Ecto neural progenitor cell (in vitro differentiated cells): ENCODE measurements at regions not wholly inside any gene's neighbourhood (a gene's known extent, or its start where the extent isn't known, plus 50 kb on each side); places are given as distances from the start of the nearest gene placed in this dataset.
"Not testable (repeated sequence)": the region's sequence is repeated elsewhere in the genome, so short reads cannot be mapped to it uniquely, and the experiment has no call there.

Source experiments
- DNase-seq: peaks from one replicate; pipeline ENCODE4 v3.0.0-alpha.2; 2018; ENCODE audit warnings: low spot score

GRCh38 chr17:70434536-70435490, 265.5 kb downstream of the KCNJ2 start:
- DNase-seq: no peak

GRCh38 chr17:70437656-70438055, 268.3 kb downstream of the KCNJ2 start:
- no peak for DNase-seq

GRCh38 chr17:70446446-70446845, 277.1 kb downstream of the KCNJ2 start:
- DNase-seq: no peak

GRCh38 chr17:70447588-70447987, 278.3 kb downstream of the KCNJ2 start:
- no peak for DNase-seq

- not testable (repeated sequence) for DNase-seq
Observed at GRCh38 chr17:70453075-70453474, 283.7 kb downstream of the KCNJ2 start.

GRCh38 chr17:70454377-70454776, 285.0 kb downstream of the KCNJ2 start:
- DNase-seq: no peak

- no peak for DNase-seq
Observed at GRCh38 chr17:70454908-70455307, 285.6 kb downstream of the KCNJ2 start.

- no peak for DNase-seq
Observed at GRCh38 chr17:70464995-70465394, 295.7 kb downstream of the KCNJ2 start.

GRCh38 chr17:70468661-70469060, 299.3 kb downstream of the KCNJ2 start:
- no peak for DNase-seq

- DNase-seq: no peak
Observed at GRCh38 chr17:70473049-70473448, 303.7 kb downstream of the KCNJ2 start.

GRCh38 chr17:70476368-70476767, 307.0 kb downstream of the KCNJ2 start:
- DNase-seq: no peak

GRCh38 chr17:70478902-70479301, 309.6 kb downstream of the KCNJ2 start:
- DNase-seq: no peak

GRCh38 chr17:70479779-70480178, 310.4 kb downstream of the KCNJ2 start:
- no peak for DNase-seq

GRCh38 chr17:70483624-70484023, 314.3 kb downstream of the KCNJ2 start:
- DNase-seq: no peak

GRCh38 chr17:70484050-70484449, 314.7 kb downstream of the KCNJ2 start:
- no peak for DNase-seq

GRCh38 chr17:70484496-70484895, 315.2 kb downstream of the KCNJ2 start:
- no peak for DNase-seq

- no peak for DNase-seq
Observed at GRCh38 chr17:70492368-70492767, 323.0 kb downstream of the KCNJ2 start.

GRCh38 chr17:70493277-70493874, 324.0 kb downstream of the KCNJ2 start:
- no peak for DNase-seq

GRCh38 chr17:70498631-70499030, 329.3 kb downstream of the KCNJ2 start:
- no peak for DNase-seq

- DNase-seq: peak; percentile 56
Observed at GRCh38 chr17:70499067-70499786, 329.9 kb downstream of the KCNJ2 start.

- DNase-seq: no peak
Observed at GRCh38 chr17:70503449-70503848, 334.1 kb downstream of the KCNJ2 start.

GRCh38 chr17:70510288-70510687, 341.0 kb downstream of the KCNJ2 start:
- no peak for DNase-seq

GRCh38 chr17:70517816-70518215, 348.5 kb downstream of the KCNJ2 start:
- DNase-seq: no peak
